Fibroblast of the aortic adventitia (primary cell): ENCODE measurements at regions not wholly inside any gene's neighbourhood (a gene's known extent, or its start where the extent isn't known, plus 50 kb on each side); places are given as distances from the start of the nearest gene placed in this dataset.
"Not testable (repeated sequence)": the region's sequence is repeated elsewhere in the genome, so short reads cannot be mapped to it uniquely, and the experiment has no call there.

Experiments
- DNase-seq: peaks from one replicate; pipeline ENCODE4 v3.0.0-alpha.2; 2010; ENCODE audit warnings: low read depth
- H3K4me3 ChIP-seq: 2 replicates; pipeline ENCODE4 v1.5.1; 2011; ENCODE audit warnings: low read depth, mild to moderate bottlenecking, control low read depth, low read length, moderate library complexity
- CTCF ChIP-seq: IDR thresholded peaks from 2 replicates; pipeline ENCODE4 v1.5.1; 2011; ENCODE audit warnings: mild to moderate bottlenecking, low read length, control low read depth, inconsistent platforms; ENCODE audit not compliant: insufficient read depth

DNA sequence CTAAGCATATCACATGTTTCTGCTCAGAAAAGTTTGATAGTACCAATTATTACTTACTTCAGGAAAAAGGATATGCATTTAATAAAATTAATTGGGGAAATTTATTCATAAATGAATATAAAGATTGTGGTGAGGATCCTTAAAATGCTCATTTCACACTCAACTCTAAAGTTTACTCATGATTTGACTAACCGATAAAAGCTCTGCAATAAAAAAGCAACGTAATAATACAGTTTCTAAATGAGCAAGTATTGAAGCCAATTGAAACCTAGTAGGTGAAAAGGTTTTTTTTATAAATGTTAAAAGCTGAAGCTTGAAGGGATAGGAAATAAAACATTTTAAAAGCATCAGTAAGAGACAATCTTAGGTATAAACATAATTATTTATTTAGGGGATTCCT lies 308.3 kb upstream of the STEAP1 start:
- no peak for TF ChIP-seq CTCF
- H3K4me3 ChIP-seq = no peak overlapping the region
- no peak for DNase-seq

GRCh38 chr7:89849052-89849451 lies 305.2 kb upstream of the STEAP1 start:
- no peak for DNase-seq
- H3K4me3 ChIP-seq = no peak overlapping the region
- TF ChIP-seq CTCF = no peak

GRCh38 chr7:89857053-89857452 lies 297.2 kb upstream of the STEAP1 start:
- not testable (repeated sequence) for DNase-seq, H3K4me3 ChIP-seq

GRCh38 chr7:89857767-89858166 lies 296.5 kb upstream of the STEAP1 start:
- TF ChIP-seq CTCF = no peak
- DNase-seq = no peak
- H3K4me3 ChIP-seq = no peak overlapping the region

DNA sequence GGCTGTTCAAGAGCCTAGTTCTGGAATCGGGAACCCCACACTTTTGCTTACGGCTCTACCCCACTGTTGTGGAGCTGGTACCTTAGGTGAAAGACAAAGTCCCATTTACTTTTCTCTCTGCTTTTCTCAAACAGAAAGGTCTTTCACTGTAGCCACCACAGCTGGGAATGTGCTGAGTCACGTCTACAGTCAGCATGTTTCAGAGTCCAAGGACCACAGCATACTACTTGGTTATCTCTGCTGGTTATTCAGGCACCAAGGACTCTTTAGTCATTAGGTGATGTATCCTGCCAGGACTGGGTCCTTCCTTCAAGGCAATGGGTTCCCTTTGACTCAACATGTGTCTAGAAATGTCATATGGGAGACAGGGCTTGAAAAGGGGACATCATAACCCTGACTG lies 266.8 kb upstream of the STEAP1 start:
- H3K4me3 ChIP-seq = no peak overlapping the region
- DNase-seq = no peak
- TF ChIP-seq CTCF = no peak

- DNase-seq = no peak
- TF ChIP-seq CTCF = no peak
- H3K4me3 ChIP-seq = no peak overlapping the region
Observed at GRCh38 chr7:89908736-89909135, 245.5 kb upstream of the STEAP1 start.

DNA sequence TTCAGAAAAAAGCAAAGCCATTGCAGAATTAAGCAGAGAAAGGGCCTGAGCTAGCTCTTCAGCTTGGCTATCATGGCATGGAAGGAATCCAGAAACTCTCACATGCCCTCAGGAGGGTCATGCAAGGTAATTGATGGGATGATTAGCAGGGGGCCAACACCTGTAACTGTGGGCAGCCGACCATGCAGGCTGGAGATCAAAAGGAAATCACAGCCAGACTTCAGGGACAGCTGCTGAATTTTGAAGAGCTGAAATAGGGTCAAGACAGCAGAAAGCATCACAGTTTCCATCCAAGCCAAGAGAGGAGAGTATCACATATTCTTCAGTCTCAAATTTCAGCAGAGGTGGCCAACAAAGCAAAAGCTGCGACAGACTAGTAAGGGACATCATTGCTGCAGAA lies 239.6 kb upstream of the STEAP1 start:
- no peak for TF ChIP-seq CTCF
- DNase-seq = no peak
- no peak overlapping the region for H3K4me3 ChIP-seq
